Pancreas (tissue), 10 donors: ENCODE measurements at regions not wholly inside any gene's neighbourhood (a gene's known extent, or its start where the extent isn't known, plus 50 kb on each side); places are given as distances from the start of the nearest gene placed in this dataset.
"Not testable (repeated sequence)": the region's sequence is repeated elsewhere in the genome, so short reads cannot be mapped to it uniquely, and the experiment has no call there.

Experiments used
- ATAC-seq, 4 donors: fragments of 200-7000 bp; cut with Tn5 transposase; one replicate each; pipeline versions ENCODE4 v1.8.0 to v1.9.1; 2020; ENCODE audit warnings: mild to moderate bottlenecking in 4 of 4, moderate library complexity in 4 of 4
- DNase-seq, 6 donors: peaks; one replicate each; pipeline ENCODE4 v3.0.0-alpha.2; 2020
- FAIRE-seq: peaks from 2 replicates; lab custom pipeline; 2012; peaks lifted over from hg19 to GRCh38; lab: Jason Lieb, UNC
- H3K27ac ChIP-seq, 4 donors: fragments of 200-600 bp; sonication (generic); 1 replicate in 3 of 4; 2 replicates in 1 of 4; pipeline versions ENCODE4 v1.5.0 to v1.8.0; 2020
- H3K27me3 ChIP-seq, 4 donors: fragments of 200-600 bp; one replicate each; pipeline ENCODE4 v1.8.0; 2021
- H3K36me3 ChIP-seq, 3 donors: fragments of 200-600 bp; sonication (generic) in 1 of 3; one replicate each; pipeline versions ENCODE4 v1.5.0 to v1.8.0; 2020 to 2021
- H3K4me1 ChIP-seq, 3 donors: fragments of 200-600 bp; one replicate each; pipeline ENCODE4 v1.8.0; 2021
- H3K4me3 ChIP-seq, 4 donors: fragments of 200-600 bp; sonication (generic) in 2 of 4; one replicate each; pipeline versions ENCODE4 v1.5.0 to v1.8.0; 2020 to 2021
- H3K9me3 ChIP-seq, 4 donors: fragments of 200-600 bp; one replicate each; pipeline ENCODE4 v1.8.0; 2021
- WGBS, 2 donors: extraction: QIAGEN DNeasy Blood & Tissue Kit; methylation state at CpG; one replicate each; pipeline ENCODE4 v1.1.7; 2013; 5-methylcytosine and 5-hydroxymethylcytosine counted together
- intact Hi-C, 3 donors: fragments of 100-400 bp; cut with DNase I; formaldehyde crosslinking; loops; one replicate each; pipeline versions ENCODE4 v1.11.1 to v1.14.2; 2022
- donor health status: healthy with polysubstance abuse.
- donor health status: DM: no; HTN: no; CAD: no; lungs with moderate emphysema.
- donor health status: DM: no; HTN: no; CAD: no.
- donor health status: control.
- donor health status: control.
- donor health status: Bipolar disorder and iron deficiency.
- donor health status: DM: yes; HTN: yes; CAD: no.
- donor health status: DM: no; HTN: no; CAD: no.
- donor health status: DM: no; HTN: no; CAD: no.
- donor health status: DM: yes; HTN: yes; CAD: no.

DNA sequence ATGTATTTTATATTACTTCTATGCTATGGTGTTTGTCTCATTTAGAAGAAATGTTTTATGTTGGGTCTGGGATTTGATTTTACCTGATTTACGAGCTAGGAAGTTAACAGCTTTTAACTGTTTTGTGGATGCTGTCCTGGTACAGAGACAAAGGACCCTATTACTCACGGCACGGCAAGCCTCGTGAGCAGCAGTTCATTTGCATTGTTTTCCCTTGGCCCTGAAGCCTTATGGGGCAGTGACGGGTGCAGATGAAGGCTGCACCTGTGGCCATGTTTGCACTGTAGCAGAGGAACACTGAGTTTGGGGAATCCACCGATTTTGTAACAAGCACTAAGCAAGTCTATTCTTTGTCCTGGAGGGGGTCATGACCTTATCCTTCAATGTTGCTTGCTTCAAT, 291.9 kb upstream of the SPATA31A3 start:
- H3K4me1 ChIP-seq, H3K36me3 ChIP-seq, ATAC-seq, H3K9me3 ChIP-seq, H3K27ac ChIP-seq, DNase-seq, FAIRE-seq, H3K4me3 ChIP-seq, H3K27me3 ChIP-seq, intact Hi-C loops: not testable (repeated sequence)
- no CpG with 5 or more reads among the region's 6 CpGs for WGBS, 2 donors

DNA sequence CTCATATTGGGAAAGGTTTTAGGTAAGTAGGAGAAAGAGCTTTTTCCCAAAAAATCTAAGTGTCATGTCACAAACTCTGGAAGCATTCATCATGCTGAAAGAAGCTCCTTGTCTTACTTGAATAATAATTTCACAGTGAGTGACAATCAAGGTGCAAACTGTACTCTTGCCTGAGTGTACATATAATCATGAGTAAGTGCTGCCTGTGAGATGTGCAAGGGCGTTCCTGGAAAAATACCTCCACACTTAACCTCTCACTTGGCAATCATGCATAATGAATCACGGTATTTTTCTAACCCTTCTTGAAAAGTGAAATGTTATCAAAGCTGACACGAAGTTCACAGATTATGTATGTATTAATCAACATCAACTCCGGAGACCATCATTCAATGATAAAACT, 289.2 kb upstream of the SPATA31A3 start:
- no CpG with 5 or more reads among the region's 4 CpGs for WGBS, 2 donors
- H3K27me3 ChIP-seq, H3K4me3 ChIP-seq, H3K9me3 ChIP-seq, H3K36me3 ChIP-seq, DNase-seq, H3K4me1 ChIP-seq, ATAC-seq, H3K27ac ChIP-seq, intact Hi-C loops, FAIRE-seq: not testable (repeated sequence)

DNA sequence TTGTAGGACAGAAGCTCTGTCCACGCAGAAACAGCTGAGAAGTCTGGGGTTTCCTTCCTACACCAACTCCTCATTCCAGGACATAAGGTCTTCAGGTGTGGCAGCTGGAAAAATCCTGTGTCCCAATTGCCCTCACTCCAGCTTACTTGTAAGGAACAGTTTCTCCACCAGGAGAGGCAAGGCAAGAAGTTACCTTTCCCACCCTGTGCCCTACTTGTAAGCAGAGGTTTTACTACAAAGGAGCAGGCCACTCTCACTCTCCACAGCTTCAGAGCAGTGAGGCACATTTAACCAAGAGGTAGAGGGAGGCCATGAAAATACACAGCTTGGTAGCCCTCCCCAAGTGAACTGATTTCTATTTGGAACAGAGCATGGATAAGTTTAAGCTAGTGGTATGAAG, 277.3 kb upstream of the SPATA31A3 start:
- H3K9me3 ChIP-seq, H3K4me3 ChIP-seq, intact Hi-C loops, H3K4me1 ChIP-seq, DNase-seq, ATAC-seq, FAIRE-seq, H3K36me3 ChIP-seq, H3K27ac ChIP-seq, H3K27me3 ChIP-seq: not testable (repeated sequence)
- no CpG with 5 or more reads among the region's 1 CpG for WGBS, 2 donors

DNA sequence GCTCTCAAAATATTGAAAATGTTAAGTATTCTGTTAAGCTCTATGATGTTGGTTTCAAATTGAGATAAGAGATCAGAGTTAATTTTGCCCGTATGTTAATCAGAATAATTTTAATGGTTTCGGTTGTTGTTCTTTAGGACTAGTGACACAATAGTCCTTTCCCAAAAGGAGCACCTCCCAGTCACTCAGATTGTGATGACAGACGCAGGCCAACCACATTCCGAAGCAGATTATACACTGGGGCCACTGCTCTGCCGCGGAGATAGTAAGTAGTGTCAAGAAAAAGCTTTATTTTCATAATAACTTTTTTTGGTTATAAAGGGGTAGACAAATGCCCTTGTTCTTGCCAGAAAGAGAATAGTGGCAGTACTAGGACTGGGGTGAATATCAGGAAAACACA, 265.5 kb upstream of the SPATA31A3 start:
- DNase-seq, FAIRE-seq, H3K9me3 ChIP-seq, H3K27me3 ChIP-seq, intact Hi-C loops, H3K4me3 ChIP-seq, H3K36me3 ChIP-seq, H3K4me1 ChIP-seq, H3K27ac ChIP-seq, ATAC-seq: not testable (repeated sequence)
- no CpG with 5 or more reads among the region's 6 CpGs for WGBS, 2 donors

DNA sequence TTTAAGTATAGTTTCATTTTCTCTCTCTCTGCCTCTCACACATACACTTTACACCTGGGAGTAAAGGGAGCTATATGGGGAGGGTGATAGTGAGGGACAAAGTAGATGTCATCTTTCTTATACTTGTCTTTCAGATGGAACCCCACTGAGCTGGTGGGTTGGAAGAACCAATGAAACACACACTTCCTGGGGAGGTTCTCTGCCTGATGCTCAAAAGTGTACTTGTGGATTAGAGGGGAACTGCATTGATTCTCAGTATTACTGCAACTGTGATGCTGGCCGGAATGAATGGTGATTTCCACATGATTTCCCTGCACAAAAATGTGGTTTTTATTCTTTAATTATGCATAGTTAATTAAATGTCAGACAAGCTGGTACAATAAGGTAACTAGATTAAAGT, 256.6 kb upstream of the SPATA31A3 start:
- H3K27ac ChIP-seq, DNase-seq, H3K4me3 ChIP-seq, intact Hi-C loops, H3K27me3 ChIP-seq, ATAC-seq, H3K9me3 ChIP-seq, FAIRE-seq, H3K36me3 ChIP-seq, H3K4me1 ChIP-seq: not testable (repeated sequence)
- WGBS, 2 donors = no CpG with 5 or more reads among the region's 1 CpG

DNA sequence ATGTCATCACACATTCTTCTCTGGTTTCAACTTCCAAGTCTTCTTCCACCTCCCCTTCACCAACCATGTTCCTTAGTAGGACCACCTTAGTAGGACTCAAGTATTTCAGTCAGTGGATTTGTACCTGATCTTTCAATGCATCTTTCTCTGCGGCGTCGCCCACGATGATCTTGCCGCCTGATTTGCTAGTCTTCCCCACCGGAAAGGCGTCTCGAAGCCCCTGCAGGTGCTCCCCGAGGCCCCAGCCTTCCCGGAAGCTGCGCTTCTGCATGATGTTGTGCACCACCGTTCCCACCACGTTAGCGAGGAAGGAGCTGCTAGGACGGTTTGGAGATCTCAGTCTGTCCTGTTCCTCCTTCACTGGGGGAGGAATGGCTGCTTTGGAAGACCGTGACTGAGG, 219.7 kb upstream of the SPATA31A3 start:
- DNase-seq, H3K27me3 ChIP-seq, H3K4me3 ChIP-seq, H3K36me3 ChIP-seq, ATAC-seq, H3K27ac ChIP-seq, intact Hi-C loops, H3K4me1 ChIP-seq, FAIRE-seq, H3K9me3 ChIP-seq: not testable (repeated sequence)
- 85 to 91% methylated on average over 15 of the region's 16 CpGs for WGBS, 2 donors

DNA sequence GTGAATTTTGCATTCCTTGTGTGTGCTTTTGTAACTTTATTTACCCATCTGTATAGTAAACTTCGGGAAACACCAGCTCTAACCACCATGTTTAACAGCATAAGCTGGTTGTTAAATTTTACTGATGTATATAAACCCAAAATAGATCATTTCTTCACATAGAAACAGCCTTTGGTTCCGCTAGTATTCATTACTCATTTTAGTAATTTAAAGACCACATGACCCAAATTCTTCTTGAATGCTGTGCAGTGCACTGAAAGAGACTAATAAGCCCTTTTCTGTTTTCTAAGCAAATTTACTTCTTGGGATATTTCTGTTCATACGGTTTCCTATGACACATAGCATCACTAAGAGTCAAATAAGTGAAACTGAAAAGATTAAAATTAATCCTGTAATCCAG, 218.5 kb upstream of the SPATA31A3 start:
- H3K36me3 ChIP-seq, H3K4me3 ChIP-seq, ATAC-seq, DNase-seq, H3K9me3 ChIP-seq, H3K27me3 ChIP-seq, intact Hi-C loops, H3K4me1 ChIP-seq, H3K27ac ChIP-seq, FAIRE-seq: not testable (repeated sequence)
- WGBS, 2 donors = 51 to 65% methylated on average over 1 of the region's 3 CpGs

DNA sequence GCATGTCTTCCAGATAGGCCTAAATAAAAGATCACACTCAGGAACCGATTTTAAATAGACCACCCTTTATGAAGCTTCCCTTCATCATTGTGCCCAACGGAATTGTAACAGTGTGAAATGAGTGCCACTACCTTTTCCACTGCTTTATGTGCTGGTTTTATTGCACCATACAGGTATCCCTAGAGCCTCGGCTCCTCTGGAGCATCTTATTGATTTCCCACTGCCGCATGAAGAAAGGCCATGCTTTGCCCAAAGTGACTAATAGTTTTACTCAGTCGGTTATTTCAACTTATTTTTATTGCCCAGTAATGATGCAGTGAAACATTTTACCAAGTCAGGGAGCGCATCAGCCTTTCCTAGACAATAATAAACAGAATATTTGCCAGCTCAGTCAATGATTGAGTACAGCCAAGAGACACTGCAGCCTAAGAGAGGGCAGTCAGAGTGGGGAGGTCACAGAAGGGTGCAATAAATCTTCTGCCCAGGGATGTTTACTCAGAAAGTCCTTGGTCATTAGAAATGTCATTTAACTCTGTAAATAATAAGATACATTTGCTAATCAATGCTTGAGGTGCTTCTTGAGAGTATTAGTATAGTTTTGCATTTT, 216.6 kb upstream of the SPATA31A3 start:
- H3K4me3 ChIP-seq, FAIRE-seq, DNase-seq, H3K36me3 ChIP-seq, H3K27ac ChIP-seq, H3K4me1 ChIP-seq, H3K9me3 ChIP-seq, H3K27me3 ChIP-seq, intact Hi-C loops, ATAC-seq: not testable (repeated sequence)
- 52 to 56% methylated on average over 3 of the region's 6 CpGs for WGBS, 2 donors

DNA sequence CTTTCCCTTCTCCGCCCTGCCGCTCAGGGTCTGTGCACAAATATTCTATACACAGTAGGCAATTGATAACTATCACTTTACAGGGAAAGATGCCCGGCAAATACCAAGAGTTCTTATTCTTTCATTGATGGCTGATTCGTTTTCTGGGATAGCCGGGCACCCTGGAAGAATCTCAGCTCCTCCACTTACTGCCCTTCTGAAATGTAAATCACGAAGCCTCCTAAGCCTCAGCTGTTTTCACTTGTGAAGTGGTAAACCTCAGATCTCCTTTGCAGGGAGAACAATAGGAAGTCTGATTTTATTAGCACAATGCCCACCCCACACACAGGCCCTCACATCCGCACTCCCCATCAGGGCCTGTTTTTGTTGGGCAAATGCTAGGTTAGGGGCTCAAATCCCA, 203.8 kb upstream of the SPATA31A3 start:
- H3K4me3 ChIP-seq, H3K36me3 ChIP-seq, DNase-seq, H3K4me1 ChIP-seq, FAIRE-seq, intact Hi-C loops, H3K9me3 ChIP-seq, H3K27me3 ChIP-seq, H3K27ac ChIP-seq, ATAC-seq: not testable (repeated sequence)
- 62 to 74% methylated on average over 4 to 6 of the region's 7 CpGs for WGBS, 2 donors

DNA sequence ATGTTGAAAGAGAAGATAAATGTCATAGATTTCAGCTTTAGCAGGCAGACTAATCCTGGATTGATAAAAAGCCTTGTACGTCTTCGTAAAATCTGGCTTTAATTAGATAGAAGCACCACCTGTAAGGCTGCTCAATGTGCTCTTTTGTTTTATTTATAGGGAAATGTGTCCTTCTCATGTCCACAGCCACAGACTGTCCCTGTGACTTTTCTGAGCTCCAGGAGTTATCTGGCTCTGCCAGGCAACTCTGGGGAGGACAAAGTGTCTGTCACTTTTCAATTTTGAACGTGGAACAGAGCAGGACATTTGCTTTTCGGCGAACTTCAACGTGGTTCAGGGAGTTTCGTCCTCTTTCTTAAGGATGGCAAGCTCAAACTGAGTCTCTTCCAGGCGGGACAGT, 203.0 kb upstream of the SPATA31A3 start:
- H3K27ac ChIP-seq, intact Hi-C loops, H3K27me3 ChIP-seq, FAIRE-seq, H3K4me3 ChIP-seq, ATAC-seq, DNase-seq, H3K4me1 ChIP-seq, H3K9me3 ChIP-seq, H3K36me3 ChIP-seq: not testable (repeated sequence)
- WGBS, 2 donors = 48 to 60% methylated on average over 3 to 5 of the region's 8 CpGs

DNA sequence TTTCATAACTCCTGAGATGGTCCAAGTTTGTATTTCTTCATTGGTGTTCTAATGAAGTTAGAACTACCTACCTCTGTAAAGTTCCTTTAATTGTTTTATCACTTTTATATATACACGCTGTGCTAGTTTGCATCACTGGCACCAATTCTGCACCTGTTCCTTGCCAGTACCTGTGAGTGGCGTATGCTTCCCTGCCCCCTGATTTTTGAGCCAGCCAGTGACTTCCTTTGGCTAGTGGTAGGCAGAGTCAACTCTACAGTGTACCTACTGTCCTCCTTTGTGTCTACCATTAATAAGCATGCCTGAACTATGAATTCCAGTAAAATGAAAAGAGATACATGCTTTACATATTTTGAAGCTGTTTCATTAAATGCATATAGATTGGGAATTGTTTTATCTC, 186.8 kb upstream of the SPATA31A3 start:
- H3K36me3 ChIP-seq, H3K4me3 ChIP-seq, ATAC-seq, FAIRE-seq, H3K27me3 ChIP-seq, H3K4me1 ChIP-seq, intact Hi-C loops, DNase-seq, H3K27ac ChIP-seq, H3K9me3 ChIP-seq: not testable (repeated sequence)
- WGBS, 2 donors = 38 to 50% methylated on average over 2 of the region's 2 CpGs

DNA sequence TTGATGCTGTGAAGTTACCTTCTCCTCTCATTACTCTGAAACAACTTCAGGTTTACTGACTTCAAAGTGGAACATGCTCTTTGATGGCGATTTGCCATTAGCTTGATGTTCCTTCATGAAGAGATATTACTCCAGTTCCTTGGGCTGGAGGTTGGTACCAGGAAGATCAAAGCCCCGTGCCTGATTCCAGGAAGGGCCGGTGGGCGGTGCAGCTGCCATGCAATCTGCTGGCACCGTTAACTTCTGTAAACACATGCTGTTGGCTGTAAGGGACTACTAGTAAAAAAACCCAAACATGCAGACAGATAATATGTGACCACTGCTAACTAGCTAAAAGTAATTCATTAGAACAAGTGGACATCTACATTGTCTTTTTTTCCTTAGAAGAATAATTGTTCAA, 182.8 kb upstream of the SPATA31A3 start:
- H3K36me3 ChIP-seq, FAIRE-seq, H3K27ac ChIP-seq, H3K4me1 ChIP-seq, H3K4me3 ChIP-seq, intact Hi-C loops, H3K27me3 ChIP-seq, H3K9me3 ChIP-seq: not testable (repeated sequence)
- DNase-seq = peak in 3 of 6 donors; percentile 17 to 44 (median 29)
- no CpG with 5 or more reads among the region's 5 CpGs for WGBS, 2 donors
- ATAC-seq = peak in 3 of 4 donors; percentile 72 to 90 (median 76)

DNA sequence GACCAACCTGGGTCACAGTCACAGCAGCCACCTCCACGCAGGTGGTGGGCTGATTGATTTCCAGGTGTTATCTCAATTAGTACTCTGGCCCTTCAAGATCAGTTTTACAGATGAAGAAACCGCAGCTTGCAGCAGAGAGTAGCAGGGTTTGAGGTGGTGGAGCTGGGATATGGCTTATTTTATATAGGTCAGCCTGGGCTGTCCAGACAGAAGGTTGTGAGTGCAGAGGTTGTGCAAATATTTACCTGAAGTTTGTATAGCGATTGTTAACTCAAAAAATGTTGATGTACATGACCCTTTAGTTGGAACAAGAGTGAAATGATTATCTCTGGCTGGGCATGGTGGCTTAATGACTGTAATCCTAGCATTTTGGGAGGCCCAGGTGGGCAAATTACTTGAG, 179.4 kb upstream of the SPATA31A3 start:
- FAIRE-seq, ATAC-seq, H3K4me1 ChIP-seq, H3K4me3 ChIP-seq, H3K9me3 ChIP-seq, intact Hi-C loops, H3K36me3 ChIP-seq, DNase-seq, H3K27me3 ChIP-seq, H3K27ac ChIP-seq: not testable (repeated sequence)
- 63 to 64% methylated on average over 1 of the region's 3 CpGs for WGBS, 2 donors
